GM21360 (cell line): ENCODE measurements at regions not wholly inside any gene's neighbourhood (a gene's known extent, or its start where the extent isn't known, plus 50 kb on each side); places are given as distances from the start of the nearest gene placed in this dataset.

ENCODE experiments used
- ATAC-seq: cut with Tn5 transposase; IDR thresholded peaks from one replicate; pipeline ENCODE4 v1.9.1; 2021; ENCODE audit warnings: mild to moderate bottlenecking, moderate library complexity; ENCODE audit not compliant: unreplicated experiment

GRCh38 chr2:18749912-18750526 is 160.7 kb upstream of the NT5C1B start:
- ATAC-seq = no peak

- no peak for ATAC-seq
These were observed 156.3 kb upstream of the NT5C1B start for GRCh38 chr2:18745431-18746272.

GRCh38 chr2:18741895-18742732 is 152.7 kb upstream of the NT5C1B start:
- no peak for ATAC-seq

- ATAC-seq = no peak
These were observed 151.8 kb upstream of the NT5C1B start for GRCh38 chr2:18741191-18741590.

- no peak for ATAC-seq
These were observed 151.1 kb upstream of the NT5C1B start for GRCh38 chr2:18740474-18740881.

- no peak for ATAC-seq
These were observed 142.3 kb upstream of the NT5C1B start for GRCh38 chr2:18731666-18732065.

GRCh38 chr2:18724371-18725145 is 135.2 kb upstream of the NT5C1B start:
- no peak for ATAC-seq

GRCh38 chr2:18723219-18723618 is 133.8 kb upstream of the NT5C1B start:
- ATAC-seq = no peak

- ATAC-seq = no peak
These were observed 132.7 kb upstream of the NT5C1B start for GRCh38 chr2:18722101-18722500.

- no peak for ATAC-seq
These were observed 131.9 kb upstream of the NT5C1B start for GRCh38 chr2:18721038-18721922.

- no peak for ATAC-seq
These were observed 130.8 kb upstream of the NT5C1B start for GRCh38 chr2:18719978-18720775.

GRCh38 chr2:18708203-18708715 is 118.9 kb upstream of the NT5C1B start:
- ATAC-seq = no peak

- no peak for ATAC-seq
These were observed 116.6 kb upstream of the NT5C1B start for GRCh38 chr2:18706001-18706400.

- no peak for ATAC-seq
These were observed 114.9 kb upstream of the NT5C1B start for GRCh38 chr2:18704276-18704675.

GRCh38 chr2:18703555-18703954 is 114.2 kb upstream of the NT5C1B start:
- ATAC-seq = no peak

GRCh38 chr2:18701981-18702380 is 112.6 kb upstream of the NT5C1B start:
- ATAC-seq = no peak

- ATAC-seq = no peak
These were observed 112.2 kb upstream of the NT5C1B start for GRCh38 chr2:18701546-18701945.

- ATAC-seq = no peak
These were observed 101.0 kb upstream of the NT5C1B start for GRCh38 chr2:18690342-18690741.
